ENCODE measurements at regions not wholly inside any gene's neighbourhood (a gene's known extent, or its start where the extent isn't known, plus 50 kb on each side); places are given as distances from the start of the nearest gene placed in this dataset.

GRCh38 chr4:79013756-79014155 is 74.5 kb upstream of the PAQR3 start:
- H3K36me3 Mint-ChIP-seq (ENCODE audit: insufficient read depth, unreplicated experiment): no peaks in the 10 kb centered on the region
- no peaks in the 10 kb centered on the region for H3K4me1 Mint-ChIP-seq (ENCODE audit: low read depth, unreplicated experiment)
- CTCF ChIA-PET: no interaction called here
- TF ChIP-seq CTCF (IDR thresholded peaks at IDR 0.05; ENCODE audit: unreplicated experiment): no peak
- no peak overlapping the region for H3K4me3 Mint-ChIP-seq (ENCODE audit: low read depth, unreplicated experiment)
- no peak for DNase-seq
- no peaks in the 10 kb centered on the region for H3K9me3 Mint-ChIP-seq (ENCODE audit: low read depth, unreplicated experiment)
- no peaks in the 10 kb centered on the region for H3K27me3 Mint-ChIP-seq (ENCODE audit: unreplicated experiment)
- no TSS peak for BruUV-seq (replicated peaks)
- H3K27ac Mint-ChIP-seq (ENCODE audit: unreplicated experiment): no peak overlapping the region
- intact Hi-C loops (cut with micrococcal nuclease; ENCODE audit: unreplicated experiment): no loop called here

- no peaks in the 10 kb centered on the region for H3K27me3 Mint-ChIP-seq (ENCODE audit: unreplicated experiment)
- H3K4me3 Mint-ChIP-seq (ENCODE audit: low read depth, unreplicated experiment): no peak overlapping the region
- no peak for DNase-seq
- CTCF ChIA-PET: no interaction called here
- H3K36me3 Mint-ChIP-seq (ENCODE audit: insufficient read depth, unreplicated experiment): no peaks in the 10 kb centered on the region
- TF ChIP-seq CTCF (IDR thresholded peaks at IDR 0.05; ENCODE audit: unreplicated experiment): no peak
- intact Hi-C loops (cut with micrococcal nuclease; ENCODE audit: unreplicated experiment): no loop called here
- no peak overlapping the region for H3K27ac Mint-ChIP-seq (ENCODE audit: unreplicated experiment)
- no TSS peak for BruUV-seq (replicated peaks)
- H3K4me1 Mint-ChIP-seq (ENCODE audit: low read depth, unreplicated experiment): no peaks in the 10 kb centered on the region
- H3K9me3 Mint-ChIP-seq (ENCODE audit: low read depth, unreplicated experiment): no peaks in the 10 kb centered on the region
Measured at GRCh38 chr4:78990938-78991810, 51.9 kb upstream of the PAQR3 start.

GRCh38 chr4:78989697-78990270 is 50.5 kb upstream of the PAQR3 start:
- Mint-ChIP-seq H3K27me3 (ENCODE audit: unreplicated experiment) (no peaks in the 10 kb centered on the region), H3K4me1 (ENCODE audit: low read depth, unreplicated experiment) (no peaks in the 10 kb centered on the region), H3K4me3 (ENCODE audit: low read depth, unreplicated experiment) (no peak overlapping the region), H3K36me3 (ENCODE audit: insufficient read depth, unreplicated experiment) (no peaks in the 10 kb centered on the region), H3K27ac (ENCODE audit: unreplicated experiment) (no peak overlapping the region), H3K9me3 (ENCODE audit: low read depth, unreplicated experiment) (no peaks in the 10 kb centered on the region)
- TF ChIP-seq CTCF (IDR thresholded peaks at IDR 0.05; ENCODE audit: unreplicated experiment): no peak
- no TSS peak for BruUV-seq (replicated peaks)
- CTCF ChIA-PET: no interaction called here
- DNase-seq: no peak
- intact Hi-C loops (cut with micrococcal nuclease; ENCODE audit: unreplicated experiment): no loop called here

All from Calu3 (cell line).